Smooth muscle cell (in vitro differentiated cells): ENCODE measurements at regions not wholly inside any gene's neighbourhood (a gene's known extent, or its start where the extent isn't known, plus 50 kb on each side); places are given as distances from the start of the nearest gene placed in this dataset.
"Not testable (repeated sequence)": the region's sequence is repeated elsewhere in the genome, so short reads cannot be mapped to it uniquely, and the experiment has no call there.

Source experiments
- DNase-seq: peaks from one replicate; lab custom pipeline; 2025; ENCODE audit not compliant: unreplicated experiment; lab: John Stamatoyannopoulos, UW
- H2AFZ ChIP-seq: fragments of 200-600 bp; sonication (generic); 2 replicates; pipeline ENCODE4 v1.6.0; 2016; ENCODE audit warnings: antibody characterized with exemption, low read depth, mild to moderate bottlenecking
- H3F3A ChIP-seq: fragments of 200-600 bp; sonication (generic); 2 replicates; pipeline ENCODE4 v1.6.0; 2017; ENCODE audit warnings: antibody characterized with exemption, low read depth
- H3K27ac ChIP-seq: fragments of 200-600 bp; sonication (generic); 2 replicates; pipeline ENCODE4 v1.5.1; 2016; ENCODE audit warnings: low read depth, mild to moderate bottlenecking
- H3K27me3 ChIP-seq: fragments of 200-600 bp; sonication (generic); 2 replicates; pipeline ENCODE4 v1.6.1; 2016; ENCODE audit warnings: low read depth, mild to moderate bottlenecking
- H3K36me3 ChIP-seq: fragments of 200-600 bp; sonication (generic); 2 replicates; pipeline ENCODE4 v1.5.1; 2016; ENCODE audit warnings: low read depth
- H3K4me1 ChIP-seq: fragments of 200-600 bp; sonication (generic); 2 replicates; pipeline ENCODE4 v1.5.1; 2016; ENCODE audit warnings: low read depth
- H3K4me2 ChIP-seq: fragments of 200-600 bp; sonication (generic); 2 replicates; pipeline ENCODE4 v1.6.0; 2016; ENCODE audit warnings: mild to moderate bottlenecking
- H3K4me3 ChIP-seq: fragments of 200-600 bp; sonication (generic); 2 replicates; pipeline ENCODE4 v1.5.1; 2016; ENCODE audit warnings: mild to moderate bottlenecking
- H3K79me2 ChIP-seq: fragments of 200-600 bp; sonication (generic); 2 replicates; pipeline ENCODE4 v1.6.0; 2016; ENCODE audit warnings: low read depth, mild to moderate bottlenecking
- H3K9ac ChIP-seq: fragments of 200-600 bp; sonication (generic); 2 replicates; pipeline ENCODE4 v1.6.0; 2016; ENCODE audit warnings: low read depth
- H3K9me3 ChIP-seq: fragments of 200-600 bp; sonication (generic); replicated peaks from 2 replicates; pipeline ENCODE4 v1.5.1; 2016; ENCODE audit warnings: low read depth
- H4K20me1 ChIP-seq: fragments of 200-600 bp; sonication (generic); 2 replicates; pipeline ENCODE4 v1.6.0; 2016; ENCODE audit warnings: low read depth
- WGBS: methylation state at CpG from one replicate; pipeline ENCODE4 v1.1.7; 2016; ENCODE audit warnings: low lambda C conversion rate; 5-methylcytosine and 5-hydroxymethylcytosine counted together
- TF ChIP-seq, protein P1 (sequence below): fragments of 200-600 bp; sonication (generic); IDR thresholded peaks from 2 replicates; pipeline ENCODE4 v1.5.1; 2017; ENCODE audit warnings: borderline replicate concordance, mild to moderate bottlenecking, antibody characterized with exemption; ENCODE audit not compliant: insufficient read depth, poor library complexity, severe bottlenecking

DNA sequence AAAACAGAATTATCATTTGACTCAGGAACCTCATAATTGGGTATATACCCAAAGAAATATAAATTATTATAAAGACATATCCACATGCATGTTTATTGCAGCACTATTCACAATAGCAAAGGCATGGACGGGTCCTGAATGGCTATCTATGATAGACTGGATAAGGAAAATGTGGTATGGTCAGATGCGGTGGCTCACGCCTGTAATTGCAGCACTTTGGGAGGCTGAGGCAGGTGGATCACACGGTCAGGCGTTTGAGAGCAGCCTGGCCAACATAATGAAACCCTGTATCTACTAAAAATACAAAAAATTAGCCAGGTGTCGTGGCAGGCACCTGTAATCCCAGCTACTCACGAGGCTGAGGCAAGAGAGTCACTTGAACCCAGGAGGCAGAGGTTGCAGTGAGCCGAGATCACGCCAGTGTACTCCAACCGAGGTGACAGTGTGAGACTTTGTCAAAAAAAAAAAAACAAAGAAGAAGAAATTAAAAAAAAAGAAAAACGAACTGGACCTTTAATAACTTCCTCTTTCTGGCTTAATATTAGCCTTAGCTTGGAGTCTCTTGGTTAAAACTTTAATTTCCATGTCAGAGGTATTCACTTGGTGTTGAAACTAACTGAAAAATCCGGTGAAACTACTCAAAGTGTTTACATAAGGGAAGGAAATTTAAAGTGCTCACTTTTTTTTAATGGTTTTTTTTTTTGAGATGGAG, 104.4 kb downstream of the ZNF486 start:
- Histone ChIP-seq H4K20me1 (no peaks in the 10 kb centered on the region), H3K27ac (no peak overlapping the region), H2AFZ (no peak overlapping the region), H3K4me3 (no peak overlapping the region), H3K4me1 (no peaks in the 10 kb centered on the region), H3K79me2 (no peaks in the 10 kb centered on the region), H3K9ac (no peak overlapping the region), H3K36me3 (no peaks in the 10 kb centered on the region), H3K27me3 (no peaks in the 10 kb centered on the region), H3K9me3 (no peaks in the 10 kb centered on the region), H3K4me2 (no peak overlapping the region), H3F3A (no peaks in the 10 kb centered on the region)
- TF ChIP-seq, protein P1, sequence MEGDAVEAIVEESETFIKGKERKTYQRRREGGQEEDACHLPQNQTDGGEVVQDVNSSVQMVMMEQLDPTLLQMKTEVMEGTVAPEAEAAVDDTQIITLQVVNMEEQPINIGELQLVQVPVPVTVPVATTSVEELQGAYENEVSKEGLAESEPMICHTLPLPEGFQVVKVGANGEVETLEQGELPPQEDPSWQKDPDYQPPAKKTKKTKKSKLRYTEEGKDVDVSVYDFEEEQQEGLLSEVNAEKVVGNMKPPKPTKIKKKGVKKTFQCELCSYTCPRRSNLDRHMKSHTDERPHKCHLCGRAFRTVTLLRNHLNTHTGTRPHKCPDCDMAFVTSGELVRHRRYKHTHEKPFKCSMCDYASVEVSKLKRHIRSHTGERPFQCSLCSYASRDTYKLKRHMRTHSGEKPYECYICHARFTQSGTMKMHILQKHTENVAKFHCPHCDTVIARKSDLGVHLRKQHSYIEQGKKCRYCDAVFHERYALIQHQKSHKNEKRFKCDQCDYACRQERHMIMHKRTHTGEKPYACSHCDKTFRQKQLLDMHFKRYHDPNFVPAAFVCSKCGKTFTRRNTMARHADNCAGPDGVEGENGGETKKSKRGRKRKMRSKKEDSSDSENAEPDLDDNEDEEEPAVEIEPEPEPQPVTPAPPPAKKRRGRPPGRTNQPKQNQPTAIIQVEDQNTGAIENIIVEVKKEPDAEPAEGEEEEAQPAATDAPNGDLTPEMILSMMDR, result no peak
- no peak for DNase-seq
- 88% methylated on average over 12 of the region's 12 CpGs for WGBS

DNA sequence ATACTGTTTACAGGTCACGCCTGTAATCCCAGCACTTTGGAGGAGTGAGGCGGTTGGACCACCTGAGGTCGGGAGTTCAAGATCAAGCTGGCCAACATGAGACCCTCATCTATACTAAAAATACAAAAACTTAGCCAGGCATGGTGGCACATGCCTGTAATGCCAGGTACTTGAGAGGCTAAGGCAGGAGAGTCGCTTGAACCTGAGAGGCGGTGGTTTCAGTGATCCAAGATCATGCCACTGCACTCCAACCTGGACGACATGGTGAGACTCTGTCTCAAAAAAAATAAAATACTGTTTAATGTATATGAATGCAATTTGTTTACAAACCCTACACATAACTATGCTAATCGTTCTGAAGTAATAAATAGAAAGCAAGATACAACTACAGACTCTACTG, 102.4 kb downstream of the ZNF486 start:
- Histone ChIP-seq H3K4me3 (no peak overlapping the region), H2AFZ (no peak overlapping the region), H3K27ac (no peak overlapping the region), H3F3A (no peaks in the 10 kb centered on the region), H3K79me2 (no peaks in the 10 kb centered on the region), H3K36me3 (no peaks in the 10 kb centered on the region), H3K4me2 (no peak overlapping the region), H3K4me1 (no peaks in the 10 kb centered on the region), H3K27me3 (no peaks in the 10 kb centered on the region), H4K20me1 (no peaks in the 10 kb centered on the region), H3K9ac (no peak overlapping the region), H3K9me3 (no peaks in the 10 kb centered on the region)
- TF ChIP-seq, protein P1, result no peak
- 94% methylated on average over 7 of the region's 7 CpGs for WGBS
- no peak for DNase-seq

DNA sequence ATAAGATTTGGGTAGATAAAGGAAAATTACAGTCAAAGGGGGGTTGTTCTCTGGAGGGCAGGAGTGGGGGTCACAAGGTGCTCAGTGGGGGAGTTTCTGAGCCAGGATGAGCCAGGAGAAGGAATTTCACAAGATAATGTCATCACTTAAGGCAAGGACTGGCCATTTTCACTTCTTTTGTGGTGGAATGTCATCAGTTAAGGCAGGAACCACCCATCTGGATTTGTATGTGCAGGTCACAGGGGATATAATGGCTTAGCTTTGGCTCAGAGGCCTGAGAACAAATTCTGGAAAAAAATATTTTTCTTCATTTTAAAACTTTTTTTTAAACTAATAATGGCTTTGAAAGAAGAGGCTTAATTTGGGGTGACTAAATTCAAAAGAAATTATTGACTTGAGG, 94.5 kb downstream of the ZNF486 start:
- not testable (repeated sequence) for H3K4me2 ChIP-seq, H3F3A ChIP-seq, H3K4me1 ChIP-seq, H3K79me2 ChIP-seq, H3K9me3 ChIP-seq, H3K36me3 ChIP-seq, H3K27ac ChIP-seq, H3K27me3 ChIP-seq, H4K20me1 ChIP-seq, H3K4me3 ChIP-seq, H2AFZ ChIP-seq, H3K9ac ChIP-seq, DNase-seq

DNA sequence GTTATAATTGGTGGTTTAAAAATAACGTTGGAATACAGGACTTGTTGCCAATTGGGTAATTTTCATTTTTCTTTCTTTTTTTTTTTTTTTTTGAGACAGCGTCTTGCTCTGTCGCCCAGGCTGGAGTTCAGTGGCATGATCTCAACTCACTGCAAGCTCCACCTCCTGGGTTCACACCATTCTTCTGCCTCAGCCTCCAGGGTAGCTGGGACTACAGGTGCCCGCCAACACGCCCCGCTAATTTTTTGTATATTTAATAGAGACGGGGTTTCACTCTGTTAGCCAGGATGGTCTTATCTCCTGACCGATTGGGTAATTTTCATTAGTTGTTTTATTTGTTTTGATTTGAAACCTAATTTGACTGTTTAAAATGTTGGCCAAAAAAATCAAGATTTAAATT, 93.7 kb downstream of the ZNF486 start:
- 48% methylated on average over 8 of the region's 8 CpGs for WGBS
- H3K4me2 ChIP-seq, H3K9me3 ChIP-seq, H3K27ac ChIP-seq, H3K4me1 ChIP-seq, H3K4me3 ChIP-seq, H2AFZ ChIP-seq, H4K20me1 ChIP-seq, H3K79me2 ChIP-seq, H3F3A ChIP-seq, H3K27me3 ChIP-seq, H3K36me3 ChIP-seq, DNase-seq, H3K9ac ChIP-seq: not testable (repeated sequence)

DNA sequence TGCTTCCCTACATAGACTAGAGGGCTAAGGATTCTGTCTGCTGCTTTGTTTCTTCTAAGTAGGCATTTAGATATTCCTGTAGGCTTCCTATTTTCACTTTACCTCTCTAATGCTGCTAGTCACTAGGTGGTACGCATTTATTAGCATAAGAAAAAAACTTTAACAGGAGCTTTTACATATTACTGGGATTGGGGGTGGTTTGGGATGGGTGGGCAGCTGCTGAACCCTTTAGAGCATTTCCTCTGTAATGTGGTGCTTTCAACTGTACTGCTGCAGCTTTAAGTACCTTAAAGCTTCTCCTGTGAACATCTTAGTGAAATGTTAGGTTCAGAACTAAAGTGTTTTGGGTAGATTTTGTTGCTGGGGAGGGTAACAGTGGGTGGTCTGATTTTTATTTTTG, 92.6 kb downstream of the ZNF486 start:
- Histone ChIP-seq H3K36me3 (no peaks in the 10 kb centered on the region), H3K9me3 (no peaks in the 10 kb centered on the region), H3F3A (no peaks in the 10 kb centered on the region), H3K4me1 (no peaks in the 10 kb centered on the region), H4K20me1 (no peaks in the 10 kb centered on the region), H3K9ac (no peak overlapping the region), H3K27me3 (no peaks in the 10 kb centered on the region), H3K27ac (no peak overlapping the region), H3K4me2 (no peak overlapping the region), H2AFZ (no peak overlapping the region), H3K4me3 (no peak overlapping the region), H3K79me2 (no peaks in the 10 kb centered on the region)
- DNase-seq, result no peak
- TF ChIP-seq, protein P1, result no peak
- WGBS, result 41% methylated on average over 1 of the region's 1 CpG
